ENCODE measurements at regions not wholly inside any gene's neighbourhood (a gene's known extent, or its start where the extent isn't known, plus 50 kb on each side); places are given as distances from the start of the nearest gene placed in this dataset.

DNA sequence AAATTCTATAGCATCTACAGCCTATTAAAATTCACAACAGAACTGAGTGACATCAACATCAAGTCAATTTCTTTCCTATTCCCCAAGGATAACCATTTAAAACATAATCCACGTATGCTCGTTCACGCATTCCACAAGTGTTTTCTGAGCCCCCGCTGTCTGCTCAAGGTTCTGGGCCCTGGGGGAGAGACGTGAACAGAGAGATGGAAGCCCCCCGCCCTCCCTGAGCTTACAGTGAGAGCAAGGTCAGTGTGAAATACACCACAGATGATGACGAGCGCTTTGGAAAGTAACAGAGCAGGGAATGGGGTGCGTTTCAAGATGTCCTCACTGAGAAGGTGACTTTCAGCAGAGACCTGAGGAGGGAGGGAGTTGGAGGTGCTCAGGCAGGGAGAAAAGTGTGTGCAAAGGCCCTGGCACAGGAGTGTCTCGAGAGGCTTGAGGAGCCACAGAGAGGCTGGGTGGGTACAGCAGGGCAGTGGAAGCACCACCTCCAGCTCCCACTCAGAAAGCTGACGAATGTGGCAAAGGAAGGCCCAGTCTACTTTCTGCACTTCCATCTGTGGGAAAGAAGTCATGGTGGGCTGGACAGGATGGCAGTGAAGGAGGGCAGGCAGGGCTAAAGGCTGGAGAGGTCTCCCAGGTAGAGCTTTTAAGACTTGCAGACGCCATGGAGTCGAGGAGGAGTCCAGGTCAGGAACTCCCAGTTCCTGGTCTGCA lies 88.3 kb downstream of the DLL1 start:
- POLR2A ChIA-PET: no interaction called here
- Histone ChIP-seq H2AFZ (ENCODE audit: low read depth, low read length) (no peak overlapping the region), H3K9me1 (replicated peaks; ENCODE audit: control insufficient read depth, extremely low read depth, insufficient read depth, low read length) (no peaks in the 10 kb centered on the region), H3K79me2 (ENCODE audit: control insufficient read depth, insufficient read depth, low read length) (no peaks in the 10 kb centered on the region), H3K4me3 (replicated peaks in 1 of 3; ENCODE audit: insufficient read depth in 1 of 3, low read depth in 1 of 3, low read length in 3 of 3) (no peak overlapping the region), H3K4me2 (ENCODE audit: insufficient read depth, low read length) (no peak overlapping the region), H3K4me1 (ENCODE audit: control insufficient read depth, extremely low read depth, insufficient read depth, low read length) (peaks cover 5% of the 10 kb centered on the region), H3K27ac (ENCODE audit: insufficient read depth, low read depth, low read length) (no peak overlapping the region), H3K27me3 (ENCODE audit: control insufficient read depth in 2 of 2, insufficient read depth in 2 of 2, low read length in 2 of 2) (no peaks in the 10 kb centered on the region), H3K9ac (replicated peaks; ENCODE audit: extremely low read depth, insufficient read depth, low read length) (no peak overlapping the region), H3K9me3 (replicated peaks; ENCODE audit: control insufficient read depth, insufficient read depth, low read length) (no peaks in the 10 kb centered on the region), H4K20me1 (replicated peaks; ENCODE audit: control insufficient read depth, extremely low read depth, insufficient read depth, low read length) (no peaks in the 10 kb centered on the region), H3K36me3 (ENCODE audit: control insufficient read depth in 2 of 2, extremely low read depth in 1 of 2, insufficient read depth in 2 of 2, low read length in 2 of 2) (no peaks in the 10 kb centered on the region)
- TF ChIP-seq POLR2AphosphoS5 (IDR thresholded peaks at IDR 0.05; ENCODE audit: insufficient read depth, low read depth, low read length): no peak
- no peak for TF ChIP-seq JUN (IDR thresholded peaks at IDR 0.05; ENCODE audit: borderline replicate concordance, insufficient read depth, insufficient read length, low read depth)
- no peak for TF ChIP-seq FOS (IDR thresholded peaks at IDR 0.05; ENCODE audit: borderline replicate concordance, insufficient read depth, low read length)
- no peak for TF ChIP-seq EZH2 (IDR thresholded peaks at IDR 0.05; ENCODE audit: borderline replicate concordance, low read depth, low read length, severe bottlenecking)
- TF ChIP-seq, protein P1, sequence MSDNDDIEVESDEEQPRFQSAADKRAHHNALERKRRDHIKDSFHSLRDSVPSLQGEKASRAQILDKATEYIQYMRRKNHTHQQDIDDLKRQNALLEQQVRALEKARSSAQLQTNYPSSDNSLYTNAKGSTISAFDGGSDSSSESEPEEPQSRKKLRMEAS (IDR thresholded peaks at IDR 0.05; ENCODE audit: insufficient read depth, insufficient read length): no peak
- no peak for TF ChIP-seq MYC (IDR thresholded peaks at IDR 0.05; ENCODE audit: low read depth, low read length)
- TF ChIP-seq POLR2A (IDR thresholded peaks at IDR 0.05; ENCODE audit: low read depth, low read length): no peak
- TF ChIP-seq GATA2 (IDR thresholded peaks at IDR 0.05; ENCODE audit: insufficient read depth, insufficient read length, low read depth, low read length): no peak
- no TSS peak for BruUV-seq (replicated peaks)
- intact Hi-C loops (cut with micrococcal nuclease) (no loop called here), dilution Hi-C loops (cut with MboI; ENCODE audit: extremely low pct_ligation_motif_present, low sequenced_read_pairs) (no loop called here)
- no peak for DNase-seq (ENCODE audit: low read depth, low spot score)
- CTCF ChIA-PET: no interaction called here
- FAIRE-seq: no peak

DNA sequence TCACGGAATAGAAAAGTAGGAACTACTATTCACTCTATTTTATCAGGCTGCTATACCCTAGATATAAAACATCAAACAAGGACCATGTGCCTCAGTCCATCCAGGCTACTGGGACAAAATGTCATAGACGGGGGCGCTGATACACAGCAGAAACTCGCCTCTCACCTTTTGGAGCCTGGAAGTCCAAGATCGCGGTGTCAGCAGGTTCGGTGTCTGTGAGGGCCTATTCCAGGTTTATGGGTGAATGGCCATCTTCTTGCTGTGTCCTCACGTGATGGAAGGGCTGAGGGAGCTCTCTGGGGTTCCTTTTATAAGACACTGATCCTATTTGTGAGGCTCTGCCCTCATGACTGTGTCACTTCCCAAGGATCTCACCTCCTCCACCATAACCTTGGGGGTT lies 89.5 kb downstream of the DLL1 start:
- POLR2A ChIA-PET: no interaction called here
- no TSS peak for BruUV-seq (replicated peaks)
- dilution Hi-C loops (cut with MboI; ENCODE audit: extremely low pct_ligation_motif_present, low sequenced_read_pairs): no loop called here

More for the DNA sequence above, 89.5 kb downstream of the DLL1 start:
- intact Hi-C loops (cut with micrococcal nuclease): no loop called here
- Histone ChIP-seq H3K9ac (replicated peaks; ENCODE audit: extremely low read depth, insufficient read depth, low read length) (no peak overlapping the region), H3K79me2 (ENCODE audit: control insufficient read depth, insufficient read depth, low read length) (no peaks in the 10 kb centered on the region), H3K9me3 (replicated peaks; ENCODE audit: control insufficient read depth, insufficient read depth, low read length) (no peaks in the 10 kb centered on the region), H4K20me1 (replicated peaks; ENCODE audit: control insufficient read depth, extremely low read depth, insufficient read depth, low read length) (no peaks in the 10 kb centered on the region), H3K36me3 (ENCODE audit: control insufficient read depth in 2 of 2, extremely low read depth in 1 of 2, insufficient read depth in 2 of 2, low read length in 2 of 2) (no peaks in the 10 kb centered on the region), H3K27ac (ENCODE audit: insufficient read depth, low read depth, low read length) (no peak overlapping the region), H3K9me1 (replicated peaks; ENCODE audit: control insufficient read depth, extremely low read depth, insufficient read depth, low read length) (no peaks in the 10 kb centered on the region), H3K4me1 (ENCODE audit: control insufficient read depth, extremely low read depth, insufficient read depth, low read length) (peaks cover 5% of the 10 kb centered on the region), H3K4me3 (replicated peaks in 1 of 3; ENCODE audit: insufficient read depth in 1 of 3, low read depth in 1 of 3, low read length in 3 of 3) (no peak overlapping the region), H3K27me3 (ENCODE audit: control insufficient read depth in 2 of 2, insufficient read depth in 2 of 2, low read length in 2 of 2) (no peaks in the 10 kb centered on the region), H2AFZ (ENCODE audit: low read depth, low read length) (no peak overlapping the region), H3K4me2 (ENCODE audit: insufficient read depth, low read length) (no peak overlapping the region)
- CTCF ChIA-PET: no interaction called here
- no peak for FAIRE-seq
- DNase-seq (ENCODE audit: low read depth, low spot score): no peak
- TF ChIP-seq FOS (IDR thresholded peaks at IDR 0.05; ENCODE audit: borderline replicate concordance, insufficient read depth, low read length) (no peak), EZH2 (IDR thresholded peaks at IDR 0.05; ENCODE audit: borderline replicate concordance, low read depth, low read length, severe bottlenecking) (no peak), MYC (IDR thresholded peaks at IDR 0.05; ENCODE audit: low read depth, low read length) (no peak)
